Medulla oblongata (tissue), 1 donor: ENCODE measurements at regions not wholly inside any gene's neighbourhood (a gene's known extent, or its start where the extent isn't known, plus 50 kb on each side); places are given as distances from the start of the nearest gene placed in this dataset.

Source experiments
- DNase-seq: peaks from one replicate; pipeline ENCODE4 v3.0.0-alpha.2; 2015; ENCODE audit errors: extremely low spot score

- no peak for DNase-seq
Observed at GRCh38 chr2:215620528-215620927, 184.7 kb upstream of the FN1 start.

GRCh38 chr2:215619989-215620388, 184.1 kb upstream of the FN1 start:
- no peak for DNase-seq

- no peak for DNase-seq
Observed at GRCh38 chr2:215619022-215619958, 183.4 kb upstream of the FN1 start.

- no peak for DNase-seq
Observed at GRCh38 chr2:215618145-215618544, 182.3 kb upstream of the FN1 start.

GRCh38 chr2:215617060-215617824, 181.4 kb upstream of the FN1 start:
- DNase-seq: no peak

- no peak for DNase-seq
Observed at GRCh38 chr2:215615803-215616174, 179.9 kb upstream of the FN1 start.

- DNase-seq: no peak
Observed at GRCh38 chr2:215615067-215615802, 179.4 kb upstream of the FN1 start.

GRCh38 chr2:215614296-215614695, 178.4 kb upstream of the FN1 start:
- no peak for DNase-seq

- no peak for DNase-seq
Observed at GRCh38 chr2:215613888-215614287, 178.0 kb upstream of the FN1 start.

- DNase-seq: no peak
Observed at GRCh38 chr2:215613280-215613679, 177.4 kb upstream of the FN1 start.

GRCh38 chr2:215612786-215613185, 176.9 kb upstream of the FN1 start:
- no peak for DNase-seq

- DNase-seq: no peak
Observed at GRCh38 chr2:215611609-215612386, 175.9 kb upstream of the FN1 start.

GRCh38 chr2:215609089-215610032, 173.5 kb upstream of the FN1 start:
- no peak for DNase-seq

GRCh38 chr2:215607766-215608165, 171.9 kb upstream of the FN1 start:
- no peak for DNase-seq

- DNase-seq: no peak
Observed at GRCh38 chr2:215606219-215606618, 170.4 kb upstream of the FN1 start.

- DNase-seq: no peak
Observed at GRCh38 chr2:215605214-215605613, 169.3 kb upstream of the FN1 start.

- DNase-seq: no peak
Observed at GRCh38 chr2:215604606-215605005, 168.7 kb upstream of the FN1 start.

GRCh38 chr2:215603440-215603839, 167.6 kb upstream of the FN1 start:
- no peak for DNase-seq

- DNase-seq: no peak
Observed at GRCh38 chr2:215602997-215603396, 167.1 kb upstream of the FN1 start.

GRCh38 chr2:215601990-215602721, 166.3 kb upstream of the FN1 start:
- no peak for DNase-seq
